Endothelial cell of umbilical vein (primary cell): ENCODE measurements at regions not wholly inside any gene's neighbourhood (a gene's known extent, or its start where the extent isn't known, plus 50 kb on each side); places are given as distances from the start of the nearest gene placed in this dataset.

Source experiments
- BruUV-seq: library from RNA; stranded (reverse); fragments of 400-500 nt; replicated peaks from 2 replicates; lab custom pipeline; 2021; lab: Mats Ljungman, UMichigan
- CTCF ChIA-PET: fragments of 300-600, 350-600 bp; sonication (Branson Sonifier 250); formaldehyde crosslinking; loops from one replicate; lab custom pipeline; 2021; ENCODE audit warnings: antibody characterized with exemption, inconsistent platforms; lab: Charles Lee
- POLR2A ChIA-PET: fragments of 300-600, 350-600 bp; sonication (Branson Sonifier 250); formaldehyde crosslinking; loops from one replicate; lab custom pipeline; 2021; ENCODE audit warnings: antibody characterized with exemption, inconsistent platforms; lab: Charles Lee
- DNase-seq: peaks from one replicate; pipeline ENCODE4 v3.0.0-alpha.2; 2011; ENCODE audit warnings: low read depth, low spot score
- FAIRE-seq: peaks from 2 replicates; lab custom pipeline; 2011; peaks lifted over from hg19 to GRCh38; lab: Jason Lieb, UNC
- H2AFZ ChIP-seq: 2 replicates; pipeline ENCODE4 v1.6.0; 2012; ENCODE audit warnings: low read depth, low read length, control low read depth, inconsistent platforms
- H3K27ac ChIP-seq: 2 replicates; pipeline ENCODE4 v1.5.1; 2011; ENCODE audit warnings: low read depth, mild to moderate bottlenecking, control low read depth, low read length, moderate library complexity; ENCODE audit not compliant: insufficient read depth
- H3K27me3 ChIP-seq, 2 experiments: 2 replicates each; pipeline versions ENCODE4 v1.6.0 to v1.6.1; 2011; ENCODE audit warnings: low read length in 2 of 2, mixed read lengths in 1 of 2; ENCODE audit not compliant: control insufficient read depth in 2 of 2, insufficient read depth in 2 of 2
- H3K36me3 ChIP-seq, 2 experiments: 2 replicates in 1 of 2; 3 replicates in 1 of 2; pipeline ENCODE4 v1.5.1; 2011; ENCODE audit warnings: low read length in 2 of 2, mild to moderate bottlenecking in 1 of 2, moderate library complexity in 1 of 2; ENCODE audit not compliant: control insufficient read depth in 2 of 2, insufficient read depth in 2 of 2; ENCODE audit errors: extremely low read depth in 1 of 2
- H3K4me1 ChIP-seq: 3 replicates; pipeline ENCODE4 v1.5.1; 2011; ENCODE audit warnings: mild to moderate bottlenecking, low read length; ENCODE audit not compliant: control insufficient read depth, insufficient read depth; ENCODE audit errors: extremely low read depth
- H3K4me2 ChIP-seq: 2 replicates; pipeline ENCODE4 v1.6.1; 2011; ENCODE audit warnings: low read length, control low read depth, mixed read lengths; ENCODE audit not compliant: insufficient read depth
- H3K4me3 ChIP-seq, 3 experiments: fragments of 200-600 bp in 1 of 3; sonication (generic), shearing (Covaris generic) in 1 of 3; replicated peaks in 1 of 3; 2 replicates each; pipeline ENCODE4 v1.5.1; 2011 to 2016; ENCODE audit warnings: control low read depth in 3 of 3, low read length in 3 of 3, mild to moderate bottlenecking in 2 of 3, inconsistent platforms in 1 of 3, low read depth in 1 of 3, moderate library complexity in 1 of 3; ENCODE audit not compliant: insufficient read depth in 1 of 3
- H3K79me2 ChIP-seq: 2 replicates; pipeline ENCODE4 v1.6.0; 2012; ENCODE audit warnings: low read length, inconsistent platforms; ENCODE audit not compliant: control insufficient read depth, insufficient read depth
- H3K9ac ChIP-seq: replicated peaks from 2 replicates; pipeline ENCODE3; 2011; ENCODE audit warnings: low read length, control low read depth; ENCODE audit not compliant: insufficient read depth; ENCODE audit errors: extremely low read depth
- H3K9me1 ChIP-seq: replicated peaks from 3 replicates; pipeline ENCODE4 v1.6.0; 2011; ENCODE audit warnings: mild to moderate bottlenecking, low read length; ENCODE audit not compliant: control insufficient read depth, insufficient read depth; ENCODE audit errors: extremely low read depth
- H3K9me3 ChIP-seq: replicated peaks from 2 replicates; pipeline ENCODE4 v1.5.1; 2012; ENCODE audit warnings: low read length, inconsistent platforms; ENCODE audit not compliant: control insufficient read depth, insufficient read depth
- H4K20me1 ChIP-seq: replicated peaks from 2 replicates; pipeline ENCODE3; 2011; ENCODE audit warnings: mild to moderate bottlenecking, low read length; ENCODE audit not compliant: control insufficient read depth, insufficient read depth; ENCODE audit errors: extremely low read depth
- GATA2 ChIP-seq: IDR thresholded peaks from 2 replicates; pipeline ENCODE4 v1.7.0; 2011; ENCODE audit warnings: low read depth, mild to moderate bottlenecking, moderate library complexity, mixed read lengths, low read length; ENCODE audit not compliant: insufficient read length, insufficient read depth
- MAX ChIP-seq: IDR thresholded peaks from 2 replicates; pipeline ENCODE4 v1.6.1; 2011; ENCODE audit not compliant: insufficient read depth, insufficient read length
- MYC ChIP-seq: IDR thresholded peaks from one replicate; pipeline ENCODE4 v1.6.1; 2011; ENCODE audit warnings: mild to moderate bottlenecking, low read depth, low read length
- POLR2A ChIP-seq: IDR thresholded peaks from 2 replicates; pipeline ENCODE4 v1.6.1; 2012; ENCODE audit warnings: low read depth, mild to moderate bottlenecking, control low read depth, low read length
- POLR2AphosphoS5 ChIP-seq: IDR thresholded peaks from 2 replicates; pipeline ENCODE4 v1.6.1; 2012; ENCODE audit warnings: low read depth, mild to moderate bottlenecking, control low read depth, low read length, moderate library complexity; ENCODE audit not compliant: insufficient read depth
- dilution Hi-C: fragments of 300-500 bp; cut with MboI; formaldehyde crosslinking; loops from one replicate; pipeline ENCODE4 v1.15.0; 2019; ENCODE audit warnings: low sequenced_read_pairs; ENCODE audit not compliant: extremely low pct_ligation_motif_present
- intact Hi-C: fragments of 100-400 bp; cut with micrococcal nuclease; formaldehyde crosslinking; loops from one replicate; pipeline ENCODE4 v1.10.0; 2022
- TF ChIP-seq, protein P1 (sequence below), 2 donors: IDR thresholded peaks; 1 replicate in 1 of 2; 2 replicates in 1 of 2; pipeline ENCODE4 v1.5.1; 2011; ENCODE audit warnings: low read length in 2 of 2, mild to moderate bottlenecking in 2 of 2, moderate library complexity in 2 of 2, control low read depth in 1 of 2, inconsistent platforms in 1 of 2, low read depth in 1 of 2; ENCODE audit not compliant: insufficient read depth in 1 of 2; ENCODE audit errors: extremely low read depth in 1 of 2

GRCh38 chr3:30397030-30397429 lies 209.4 kb upstream of the TGFBR2 start:
- dilution Hi-C loops, result no loop called here
- no peak overlapping the region for H3K27ac ChIP-seq
- ChIA-PET CTCF (no interaction called here), POLR2A (no interaction called here)
- H3K27me3 ChIP-seq, result no peaks in the 10 kb centered on the region
- DNase-seq (no peak), FAIRE-seq (no peak)
- H3K9me3 ChIP-seq, result no peaks in the 10 kb centered on the region
- peaks cover 12% of the 10 kb centered on the region for H3K4me1 ChIP-seq
- H3K4me2 ChIP-seq, result no peak overlapping the region
- no peaks in the 10 kb centered on the region for H4K20me1 ChIP-seq
- H3K79me2 ChIP-seq, result no peaks in the 10 kb centered on the region
- intact Hi-C loops, result loop anchor here (1.0 kb wide), 1 partner anchor 61 kb away; no protein-coding TSS in a partner anchor
- no TSS peak for BruUV-seq
- no peak for TF ChIP-seq POLR2AphosphoS5
- TF ChIP-seq MYC, result no peak
- TF ChIP-seq, protein P1, sequence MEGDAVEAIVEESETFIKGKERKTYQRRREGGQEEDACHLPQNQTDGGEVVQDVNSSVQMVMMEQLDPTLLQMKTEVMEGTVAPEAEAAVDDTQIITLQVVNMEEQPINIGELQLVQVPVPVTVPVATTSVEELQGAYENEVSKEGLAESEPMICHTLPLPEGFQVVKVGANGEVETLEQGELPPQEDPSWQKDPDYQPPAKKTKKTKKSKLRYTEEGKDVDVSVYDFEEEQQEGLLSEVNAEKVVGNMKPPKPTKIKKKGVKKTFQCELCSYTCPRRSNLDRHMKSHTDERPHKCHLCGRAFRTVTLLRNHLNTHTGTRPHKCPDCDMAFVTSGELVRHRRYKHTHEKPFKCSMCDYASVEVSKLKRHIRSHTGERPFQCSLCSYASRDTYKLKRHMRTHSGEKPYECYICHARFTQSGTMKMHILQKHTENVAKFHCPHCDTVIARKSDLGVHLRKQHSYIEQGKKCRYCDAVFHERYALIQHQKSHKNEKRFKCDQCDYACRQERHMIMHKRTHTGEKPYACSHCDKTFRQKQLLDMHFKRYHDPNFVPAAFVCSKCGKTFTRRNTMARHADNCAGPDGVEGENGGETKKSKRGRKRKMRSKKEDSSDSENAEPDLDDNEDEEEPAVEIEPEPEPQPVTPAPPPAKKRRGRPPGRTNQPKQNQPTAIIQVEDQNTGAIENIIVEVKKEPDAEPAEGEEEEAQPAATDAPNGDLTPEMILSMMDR (IDR thresholded peaks at IDR 0.05; ENCODE audit: extremely low read depth in 1 of 2, insufficient read depth in 1 of 2, low read depth in 1 of 2, low read length in 2 of 2), result no peak
- no peak for TF ChIP-seq GATA2
- TF ChIP-seq MAX, result no peak
- TF ChIP-seq POLR2A, result no peak
- no peak overlapping the region for H3K9ac ChIP-seq
- H3K4me3 ChIP-seq, result no peak overlapping the region
- H2AFZ ChIP-seq, result no peak overlapping the region
- H3K36me3 ChIP-seq, result no peaks in the 10 kb centered on the region
- H3K9me1 ChIP-seq, result no peaks in the 10 kb centered on the region
